Mesendoderm (in vitro differentiated cells): ENCODE measurements at regions not wholly inside any gene's neighbourhood (a gene's known extent, or its start where the extent isn't known, plus 50 kb on each side); places are given as distances from the start of the nearest gene placed in this dataset.
"Not testable (repeated sequence)": the region's sequence is repeated elsewhere in the genome, so short reads cannot be mapped to it uniquely, and the experiment has no call there.

ENCODE experiments used
- DNase-seq: peaks from one replicate; pipeline ENCODE4 v3.0.0; 2013
- H2AK5ac ChIP-seq: 2 replicates; pipeline ENCODE4 v1.6.1; 2013; ENCODE audit warnings: low read length, inconsistent platforms
- H2BK120ac ChIP-seq: 2 replicates; pipeline ENCODE4 v1.6.1; 2013; ENCODE audit warnings: low read depth, mild to moderate bottlenecking, low read length, moderate library complexity, mixed read lengths
- H2BK15ac ChIP-seq: replicated peaks from 2 replicates; pipeline ENCODE4 v1.6.1; 2013; ENCODE audit warnings: low read depth, mild to moderate bottlenecking, moderate library complexity
- H2BK5ac ChIP-seq: 2 replicates; pipeline ENCODE4 v1.6.1; 2013; ENCODE audit warnings: low read length, inconsistent platforms
- H3K18ac ChIP-seq: 2 replicates; pipeline ENCODE4 v1.6.1; 2013; ENCODE audit warnings: mild to moderate bottlenecking, low read length, mixed read lengths
- H3K23ac ChIP-seq: one replicate; pipeline ENCODE4 v1.6.1; 2013; ENCODE audit warnings: low read length
- H3K27ac ChIP-seq: 2 replicates; pipeline ENCODE4 v1.5.1; 2013; ENCODE audit warnings: low read depth, mild to moderate bottlenecking, inconsistent platforms, low read length, moderate library complexity
- H3K27me3 ChIP-seq: 2 replicates; pipeline ENCODE4 v1.6.1; 2013; ENCODE audit warnings: low read length, control low read depth, mild to moderate bottlenecking, inconsistent platforms; ENCODE audit not compliant: insufficient read depth, poor library complexity
- H3K36me3 ChIP-seq: 2 replicates; pipeline ENCODE4 v1.6.1; 2013; ENCODE audit warnings: low read length, inconsistent platforms; ENCODE audit not compliant: control insufficient read depth, insufficient read depth
- H3K4ac ChIP-seq: one replicate; pipeline ENCODE4 v1.6.1; 2013; ENCODE audit warnings: low read depth, mild to moderate bottlenecking, low read length, moderate library complexity
- H3K4me1 ChIP-seq: 2 replicates; pipeline ENCODE4 v1.6.1; 2013; ENCODE audit warnings: low read depth, low read length, inconsistent platforms; ENCODE audit not compliant: control insufficient read depth
- H3K4me2 ChIP-seq: 2 replicates; pipeline ENCODE4 v1.6.1; 2013; ENCODE audit warnings: low read length
- H3K4me3 ChIP-seq: 2 replicates; pipeline ENCODE4 v1.5.1; 2013; ENCODE audit warnings: mild to moderate bottlenecking, low read length
- H3K56ac ChIP-seq: one replicate; pipeline ENCODE4 v1.6.1; 2013; ENCODE audit warnings: low read length
- H3K79me1 ChIP-seq: 2 replicates; pipeline ENCODE4 v1.6.1; 2013; ENCODE audit warnings: low read length, inconsistent platforms
- H3K79me2 ChIP-seq: 2 replicates; pipeline ENCODE4 v1.6.1; 2013; ENCODE audit warnings: mild to moderate bottlenecking, low read length; ENCODE audit not compliant: control insufficient read depth, insufficient read depth
- H3K9ac ChIP-seq: 2 replicates; pipeline ENCODE4 v1.6.1; 2013; ENCODE audit warnings: low read length, inconsistent platforms
- H4K5ac ChIP-seq: one replicate; pipeline ENCODE4 v1.6.1; 2013; ENCODE audit warnings: low read length
- H4K8ac ChIP-seq: one replicate; pipeline ENCODE4 v1.6.1; 2013; ENCODE audit warnings: low read depth, mild to moderate bottlenecking, control low read depth, low read length, moderate library complexity
- WGBS: extraction: QIAGEN DNeasy Blood & Tissue Kit; methylation state at CpG from one replicate; pipeline ENCODE4 v1.1.7; 2013; ENCODE audit warnings: low lambda C conversion rate, missing lambda C conversion rate; ENCODE audit not compliant: insufficient coverage; ENCODE audit errors: extremely low coverage; 5-methylcytosine and 5-hydroxymethylcytosine counted together

- Histone ChIP-seq H2BK15ac (no peak overlapping the region), H4K5ac (no peak overlapping the region), H3K23ac (no peak overlapping the region), H3K36me3 (no peaks in the 10 kb centered on the region), H3K79me2 (no peaks in the 10 kb centered on the region), H3K18ac (no peak overlapping the region), H3K27me3 (no peaks in the 10 kb centered on the region), H3K4ac (no peak overlapping the region), H2BK120ac (no peak overlapping the region), H3K9ac (no peak overlapping the region), H3K27ac (no peak overlapping the region), H3K79me1 (no peaks in the 10 kb centered on the region), H3K4me2 (no peak overlapping the region), H4K8ac (no peak overlapping the region), H3K56ac (no peak overlapping the region), H2BK5ac (no peak overlapping the region), H2AK5ac (no peak overlapping the region), H3K4me3 (no peak overlapping the region), H3K4me1 (no peaks in the 10 kb centered on the region)
- no peak for DNase-seq
Measured at GRCh38 chr2:71923143-71923525, 224.5 kb downstream of the CYP26B1 start.

- Histone ChIP-seq H3K4me3 (no peak overlapping the region), H3K4me1 (no peaks in the 10 kb centered on the region), H3K79me1 (no peaks in the 10 kb centered on the region), H2BK120ac (no peak overlapping the region), H2BK15ac (no peak overlapping the region), H4K8ac (no peak overlapping the region), H3K4ac (no peak overlapping the region), H3K4me2 (no peak overlapping the region), H3K27me3 (no peaks in the 10 kb centered on the region), H3K9ac (no peak overlapping the region), H3K18ac (no peak overlapping the region), H4K5ac (no peak overlapping the region), H2AK5ac (no peak overlapping the region), H3K56ac (no peak overlapping the region), H3K27ac (no peak overlapping the region), H3K36me3 (no peaks in the 10 kb centered on the region), H2BK5ac (no peak overlapping the region), H3K23ac (no peak overlapping the region), H3K79me2 (no peaks in the 10 kb centered on the region)
- WGBS, result no CpG with 5 or more reads among the region's 7 CpGs
- no peak for DNase-seq
Measured at GRCh38 chr2:71922499-71923142, 225.0 kb downstream of the CYP26B1 start.

GRCh38 chr2:71922091-71922490 lies 225.6 kb downstream of the CYP26B1 start:
- Histone ChIP-seq H3K4me3 (no peak overlapping the region), H3K36me3 (no peaks in the 10 kb centered on the region), H3K18ac (no peak overlapping the region), H2BK5ac (no peak overlapping the region), H3K4ac (no peak overlapping the region), H3K56ac (no peak overlapping the region), H4K8ac (no peak overlapping the region), H2BK15ac (no peak overlapping the region), H2BK120ac (no peak overlapping the region), H3K4me1 (no peaks in the 10 kb centered on the region), H3K79me2 (no peaks in the 10 kb centered on the region), H3K23ac (no peak overlapping the region), H2AK5ac (no peak overlapping the region), H3K9ac (no peak overlapping the region), H3K27ac (no peak overlapping the region), H3K27me3 (no peaks in the 10 kb centered on the region), H3K79me1 (no peaks in the 10 kb centered on the region), H3K4me2 (no peak overlapping the region), H4K5ac (no peak overlapping the region)
- WGBS, result no CpG with 5 or more reads among the region's 2 CpGs
- no peak for DNase-seq

- not testable (repeated sequence) for H4K8ac ChIP-seq, H3K79me1 ChIP-seq, H2BK5ac ChIP-seq, H2BK120ac ChIP-seq, H3K79me2 ChIP-seq, H3K27me3 ChIP-seq, H3K9ac ChIP-seq, H3K27ac ChIP-seq, H3K4ac ChIP-seq, H3K36me3 ChIP-seq, H3K4me3 ChIP-seq, H3K23ac ChIP-seq, H3K18ac ChIP-seq, H3K4me1 ChIP-seq, H2AK5ac ChIP-seq, H3K4me2 ChIP-seq, H4K5ac ChIP-seq, H2BK15ac ChIP-seq, DNase-seq, H3K56ac ChIP-seq
- WGBS, result no CpG with 5 or more reads among the region's 5 CpGs
Measured at GRCh38 chr2:71920819-71921218, 226.8 kb downstream of the CYP26B1 start.

- no peaks in the 10 kb centered on the region for H3K79me2 ChIP-seq
Measured at GRCh38 chr2:71919708-71920107, 228.0 kb downstream of the CYP26B1 start.

GRCh38 chr2:71910277-71910676 lies 237.4 kb downstream of the CYP26B1 start:
- no peak overlapping the region for H2AK5ac ChIP-seq
- no peak overlapping the region for H3K4me2 ChIP-seq
- H3K79me1 ChIP-seq, result no peaks in the 10 kb centered on the region
- H3K56ac ChIP-seq, result no peak overlapping the region
- no peak overlapping the region for H3K4me3 ChIP-seq
- no peaks in the 10 kb centered on the region for H3K79me2 ChIP-seq
- H3K23ac ChIP-seq, result no peak overlapping the region
- no peak overlapping the region for H4K5ac ChIP-seq
- H3K18ac ChIP-seq, result no peak overlapping the region
- H3K36me3 ChIP-seq, result no peaks in the 10 kb centered on the region
- H4K8ac ChIP-seq, result no peak overlapping the region
- no peak overlapping the region for H3K4ac ChIP-seq
- no peak overlapping the region for H3K27ac ChIP-seq
- H2BK5ac ChIP-seq, result no peak overlapping the region
- no peaks in the 10 kb centered on the region for H3K27me3 ChIP-seq
- WGBS, result no CpG with 5 or more reads among the region's 1 CpG
- DNase-seq, result no peak
- no peak overlapping the region for H2BK15ac ChIP-seq
- no peak overlapping the region for H3K9ac ChIP-seq
- no peak overlapping the region for H2BK120ac ChIP-seq
- H3K4me1 ChIP-seq, result no peaks in the 10 kb centered on the region

More at GRCh38 chr2:71919708-71920107, 228.0 kb downstream of the CYP26B1 start:
- no peak overlapping the region for H3K18ac ChIP-seq
- H3K4me1 ChIP-seq, result no peaks in the 10 kb centered on the region
- H3K56ac ChIP-seq, result no peak overlapping the region
- H2BK5ac ChIP-seq, result no peak overlapping the region
- H4K5ac ChIP-seq, result no peak overlapping the region
- no peak overlapping the region for H4K8ac ChIP-seq
- no peak overlapping the region for H2AK5ac ChIP-seq
- H3K4ac ChIP-seq, result no peak overlapping the region
- no peak overlapping the region for H2BK120ac ChIP-seq
- no peak overlapping the region for H3K4me2 ChIP-seq
- no peak for DNase-seq
- no peak overlapping the region for H3K23ac ChIP-seq
- H3K27ac ChIP-seq, result no peak overlapping the region
- no peaks in the 10 kb centered on the region for H3K36me3 ChIP-seq
- H3K4me3 ChIP-seq, result no peak overlapping the region
- no peak overlapping the region for H3K9ac ChIP-seq
- H2BK15ac ChIP-seq, result no peak overlapping the region
- no peaks in the 10 kb centered on the region for H3K27me3 ChIP-seq
- no peaks in the 10 kb centered on the region for H3K79me1 ChIP-seq
